Kidney epithelial cell (primary cell): ENCODE measurements at regions not wholly inside any gene's neighbourhood (a gene's known extent, or its start where the extent isn't known, plus 50 kb on each side); places are given as distances from the start of the nearest gene placed in this dataset.

ENCODE experiments used
- DNase-seq: peaks from one replicate; pipeline ENCODE4 v3.0.0-alpha.2; 2010; ENCODE audit warnings: low read depth
- H3K27me3 ChIP-seq: 2 replicates; pipeline ENCODE4 v1.6.0; 2011; ENCODE audit warnings: low read length; ENCODE audit not compliant: control insufficient read depth, insufficient read depth
- H3K36me3 ChIP-seq: 2 replicates; pipeline ENCODE4 v1.5.1; 2011; ENCODE audit warnings: low read length; ENCODE audit not compliant: control insufficient read depth, insufficient read depth
- H3K4me3 ChIP-seq: 2 replicates; pipeline ENCODE4 v1.5.1; 2011; ENCODE audit warnings: low read depth, mild to moderate bottlenecking, control low read depth, low read length
- TF ChIP-seq, protein P1 (sequence below): IDR thresholded peaks from 2 replicates; pipeline ENCODE4 v1.5.1; 2011; ENCODE audit warnings: mild to moderate bottlenecking, moderate library complexity, low read length, control low read depth, inconsistent platforms; ENCODE audit not compliant: insufficient read depth, poor library complexity, severe bottlenecking

DNA sequence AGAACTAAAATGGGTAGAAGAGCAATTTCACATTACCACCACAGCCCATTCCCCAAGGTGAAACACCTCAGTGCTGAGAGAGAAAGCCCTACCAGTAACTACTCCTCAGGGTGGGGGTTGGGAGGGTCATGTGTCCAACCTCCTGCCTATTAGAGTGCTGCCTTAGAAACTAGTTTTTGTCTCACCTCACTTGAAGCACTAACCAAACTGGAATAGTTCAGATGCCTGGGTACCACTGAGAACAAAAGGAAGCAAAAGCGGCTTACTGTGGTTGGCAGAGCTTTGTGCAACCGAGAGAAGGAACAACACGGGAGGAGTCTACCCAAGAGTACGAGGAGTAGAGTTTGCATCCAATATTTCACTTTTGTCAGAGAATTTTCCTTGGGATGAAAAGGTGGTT, 1207.5 kb upstream of the ADGRL2 start:
- Histone ChIP-seq H3K27me3 (no peaks in the 10 kb centered on the region), H3K36me3 (no peaks in the 10 kb centered on the region), H3K4me3 (no peak overlapping the region)
- no peak for DNase-seq
- TF ChIP-seq, protein P1, sequence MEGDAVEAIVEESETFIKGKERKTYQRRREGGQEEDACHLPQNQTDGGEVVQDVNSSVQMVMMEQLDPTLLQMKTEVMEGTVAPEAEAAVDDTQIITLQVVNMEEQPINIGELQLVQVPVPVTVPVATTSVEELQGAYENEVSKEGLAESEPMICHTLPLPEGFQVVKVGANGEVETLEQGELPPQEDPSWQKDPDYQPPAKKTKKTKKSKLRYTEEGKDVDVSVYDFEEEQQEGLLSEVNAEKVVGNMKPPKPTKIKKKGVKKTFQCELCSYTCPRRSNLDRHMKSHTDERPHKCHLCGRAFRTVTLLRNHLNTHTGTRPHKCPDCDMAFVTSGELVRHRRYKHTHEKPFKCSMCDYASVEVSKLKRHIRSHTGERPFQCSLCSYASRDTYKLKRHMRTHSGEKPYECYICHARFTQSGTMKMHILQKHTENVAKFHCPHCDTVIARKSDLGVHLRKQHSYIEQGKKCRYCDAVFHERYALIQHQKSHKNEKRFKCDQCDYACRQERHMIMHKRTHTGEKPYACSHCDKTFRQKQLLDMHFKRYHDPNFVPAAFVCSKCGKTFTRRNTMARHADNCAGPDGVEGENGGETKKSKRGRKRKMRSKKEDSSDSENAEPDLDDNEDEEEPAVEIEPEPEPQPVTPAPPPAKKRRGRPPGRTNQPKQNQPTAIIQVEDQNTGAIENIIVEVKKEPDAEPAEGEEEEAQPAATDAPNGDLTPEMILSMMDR: no peak

DNA sequence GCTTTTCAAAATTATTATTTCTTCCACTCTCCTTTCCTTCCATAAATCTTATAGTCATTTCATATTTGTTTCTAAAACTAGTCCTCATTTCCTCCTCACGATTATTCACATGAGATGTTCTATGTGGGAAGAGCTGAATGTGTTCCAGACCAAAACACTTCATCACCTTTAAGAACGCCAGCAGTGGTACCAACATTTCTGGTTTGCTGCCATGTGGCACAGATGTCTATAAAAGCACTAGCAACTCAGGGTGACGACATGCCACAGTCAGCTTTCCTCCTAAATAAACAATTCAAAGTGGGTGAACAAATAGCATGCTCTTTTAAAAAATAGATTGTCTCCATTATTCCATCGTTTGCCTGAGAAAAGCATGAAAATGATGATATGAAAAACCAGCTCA, 1217.8 kb upstream of the ADGRL2 start:
- Histone ChIP-seq H3K27me3 (no peaks in the 10 kb centered on the region), H3K4me3 (no peak overlapping the region), H3K36me3 (no peaks in the 10 kb centered on the region)
- TF ChIP-seq, protein P1: no peak
- no peak for DNase-seq

DNA sequence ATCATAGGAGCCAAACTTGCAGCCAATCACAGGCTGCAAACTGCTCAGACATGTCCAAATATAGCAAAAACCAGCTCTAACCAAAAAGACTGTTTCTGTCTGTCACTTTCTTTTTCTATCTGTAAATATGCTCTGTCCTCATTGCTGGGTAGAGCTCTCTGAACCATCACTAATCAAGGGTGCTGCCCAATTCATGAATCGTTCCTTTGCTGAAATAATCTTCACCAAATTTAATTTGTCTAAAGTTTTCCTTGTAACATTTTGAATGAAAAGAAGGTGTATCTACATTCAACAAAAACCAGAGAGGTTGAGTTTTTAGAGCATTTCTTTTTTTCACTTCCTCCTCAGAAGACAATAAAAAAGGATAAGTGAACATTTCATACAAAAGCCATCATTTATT, 1221.7 kb upstream of the ADGRL2 start:
- no peak for DNase-seq
- no peaks in the 10 kb centered on the region for H3K27me3 ChIP-seq
- H3K36me3 ChIP-seq: no peaks in the 10 kb centered on the region
- no peak overlapping the region for H3K4me3 ChIP-seq
- TF ChIP-seq, protein P1: no peak

DNA sequence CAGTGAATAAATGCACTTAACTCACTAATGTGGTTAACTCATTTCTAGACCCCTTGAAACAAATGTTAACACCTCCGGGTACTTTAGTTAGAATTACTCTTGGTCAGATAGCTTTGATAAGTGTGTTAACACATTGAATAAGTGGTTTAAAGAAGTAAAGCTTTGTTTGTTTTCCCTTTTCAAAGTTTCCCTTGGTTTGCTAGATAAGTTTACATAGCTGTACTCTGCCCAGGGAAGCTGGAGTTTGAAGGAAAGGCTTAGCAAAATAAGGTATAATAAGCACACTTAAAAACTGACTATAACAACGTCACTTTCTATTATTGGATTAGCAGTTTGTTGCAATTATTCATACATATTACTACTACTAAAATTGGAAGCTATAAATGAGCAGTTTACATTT, 1233.9 kb upstream of the ADGRL2 start:
- Histone ChIP-seq H3K36me3 (no peaks in the 10 kb centered on the region), H3K27me3 (no peaks in the 10 kb centered on the region), H3K4me3 (no peak overlapping the region)
- no peak for DNase-seq
- TF ChIP-seq, protein P1: no peak

DNA sequence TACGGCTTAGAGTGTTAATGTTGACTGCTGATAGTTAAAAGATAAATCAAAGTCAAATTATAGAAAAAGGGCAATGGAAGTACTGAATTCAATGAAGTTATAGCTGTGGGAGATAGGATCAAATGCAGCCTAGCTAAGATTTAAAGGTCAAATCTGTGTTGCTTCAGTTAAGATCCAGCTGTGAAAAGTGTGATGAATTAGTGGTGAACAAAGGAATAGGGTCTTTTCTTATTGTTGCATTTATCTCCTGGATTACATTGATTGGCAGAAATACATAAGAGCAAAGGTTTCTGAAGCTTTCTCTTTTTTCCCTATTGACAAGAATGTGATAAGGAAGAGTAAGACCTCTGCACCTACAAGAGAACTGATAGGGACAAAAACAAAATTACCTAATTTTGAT, 1234.6 kb upstream of the ADGRL2 start:
- Histone ChIP-seq H3K27me3 (no peaks in the 10 kb centered on the region), H3K4me3 (no peak overlapping the region), H3K36me3 (no peaks in the 10 kb centered on the region)
- TF ChIP-seq, protein P1: no peak
- DNase-seq: no peak

DNA sequence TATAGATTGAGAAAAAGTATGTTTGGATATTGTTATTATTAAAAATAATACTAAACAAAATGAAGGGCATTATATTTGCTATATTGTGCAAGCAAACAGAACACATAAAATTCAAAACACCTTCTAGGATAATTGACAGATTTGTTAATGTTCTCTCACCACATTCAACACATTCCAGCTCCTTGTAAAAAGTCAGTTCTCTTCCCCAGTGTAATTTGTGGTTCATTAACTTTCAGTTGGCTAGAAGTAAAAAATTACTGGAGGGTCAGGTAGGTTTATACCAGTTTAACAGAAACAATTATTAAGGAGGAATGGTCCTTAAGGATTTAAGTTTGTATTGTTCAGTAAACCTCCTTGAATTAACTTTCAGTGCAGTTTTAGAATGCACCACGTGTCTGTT, 1235.3 kb upstream of the ADGRL2 start:
- Histone ChIP-seq H3K4me3 (no peak overlapping the region), H3K27me3 (no peaks in the 10 kb centered on the region), H3K36me3 (no peaks in the 10 kb centered on the region)
- no peak for DNase-seq
- TF ChIP-seq, protein P1: no peak
